HG02938 (cell line): ENCODE measurements at regions not wholly inside any gene's neighbourhood (a gene's known extent, or its start where the extent isn't known, plus 50 kb on each side); places are given as distances from the start of the nearest gene placed in this dataset.

Source experiments
- ATAC-seq: cut with Tn5 transposase; IDR thresholded peaks from one replicate; pipeline ENCODE4 v1.9.1; 2021; ENCODE audit warnings: mild to moderate bottlenecking, moderate library complexity; ENCODE audit not compliant: unreplicated experiment

DNA sequence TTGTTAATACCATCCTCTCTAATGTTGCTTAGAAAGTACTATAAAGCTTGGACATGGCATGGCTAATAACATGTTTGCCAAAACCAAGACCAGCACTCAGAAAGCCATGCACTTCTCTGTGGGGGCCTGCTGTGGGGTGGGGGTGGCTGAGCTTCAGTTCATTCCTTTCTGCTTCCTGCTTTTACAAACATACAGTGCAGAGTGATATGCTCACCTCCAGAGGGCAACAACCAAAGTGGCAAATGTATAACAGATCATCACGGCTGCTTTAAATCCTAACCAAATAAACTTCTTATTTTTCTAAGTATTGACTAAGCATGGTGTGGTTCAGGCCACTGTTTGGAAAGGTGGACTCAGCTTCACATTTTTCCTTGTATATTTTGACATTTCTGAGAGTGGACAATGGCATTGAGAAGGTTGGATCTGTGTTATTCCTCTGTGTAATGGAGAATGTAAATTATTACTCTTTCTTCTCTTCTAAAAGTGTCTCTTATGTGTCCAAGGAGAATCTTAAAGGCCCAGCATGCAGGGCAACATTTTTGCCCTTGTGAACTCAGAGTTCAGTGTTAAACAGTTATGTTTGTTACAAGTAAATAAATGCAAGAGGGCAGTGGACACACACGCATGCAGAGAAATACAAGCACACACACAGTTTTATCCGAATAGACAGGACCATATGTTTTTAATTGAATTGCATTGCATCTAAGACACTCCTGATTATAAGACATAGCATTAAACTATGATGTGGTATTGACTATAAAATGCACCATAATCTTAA lies 186.1 kb downstream of the HERPUD2 start:
- ATAC-seq, result no peak

DNA sequence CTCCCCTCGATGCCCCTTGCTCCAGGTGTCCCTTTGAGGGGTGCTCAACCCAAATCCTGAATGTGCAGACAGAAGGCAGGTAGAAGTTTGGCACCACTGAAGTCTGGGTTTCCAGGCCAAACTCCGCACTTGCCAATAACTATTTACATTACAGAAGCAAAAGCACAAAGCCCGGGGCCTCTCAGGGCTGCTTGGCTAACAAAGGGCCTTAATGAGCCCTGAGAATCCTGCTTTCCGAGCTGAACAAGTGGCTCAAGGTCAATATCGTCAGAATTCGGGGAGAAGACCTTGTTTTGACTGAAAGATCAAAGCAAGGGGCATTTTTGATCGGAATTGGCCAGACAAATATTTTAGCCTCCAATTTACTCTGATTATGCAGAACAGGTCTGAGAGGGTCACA lies 189.9 kb downstream of the HERPUD2 start:
- ATAC-seq, result no peak

DNA sequence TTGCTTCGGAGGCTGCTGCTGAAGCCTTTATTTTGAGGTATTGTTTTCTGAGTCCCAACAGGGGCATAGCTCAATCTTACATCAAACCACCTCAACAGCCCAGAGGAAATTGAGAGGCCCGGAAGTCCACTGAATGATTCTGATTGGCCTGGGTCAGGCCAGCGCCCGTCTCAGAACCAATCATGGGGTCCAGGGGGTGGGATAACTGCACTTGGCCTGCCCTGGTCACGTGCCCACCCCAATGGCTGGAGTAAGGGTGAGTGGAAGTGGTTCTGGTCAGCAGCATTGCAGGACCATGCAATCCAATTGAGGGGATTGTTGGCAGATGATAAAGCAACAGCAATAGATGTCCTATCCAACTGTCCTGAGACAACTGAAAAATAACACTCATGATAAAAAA lies 190.6 kb downstream of the HERPUD2 start:
- no peak for ATAC-seq

DNA sequence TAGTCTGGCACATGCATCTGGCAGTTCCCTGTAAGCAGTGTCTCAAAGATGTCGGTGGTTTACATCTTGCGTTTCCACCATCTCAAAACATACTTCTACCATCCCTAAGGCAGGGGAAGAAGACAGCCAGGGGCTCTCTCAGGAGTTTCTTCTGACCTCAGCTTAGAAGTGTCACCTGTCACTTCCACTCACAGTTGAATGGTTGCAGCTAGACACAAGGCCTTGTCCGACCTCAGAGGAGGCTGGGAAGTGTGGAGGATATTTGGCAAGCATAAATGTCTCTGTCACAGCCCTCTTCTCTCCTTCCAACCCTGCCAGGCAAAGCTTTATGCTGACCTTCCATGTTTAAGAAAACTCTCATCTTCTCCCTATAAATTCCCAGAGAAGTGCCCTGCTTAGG lies 193.3 kb downstream of the HERPUD2 start:
- ATAC-seq, result no peak

DNA sequence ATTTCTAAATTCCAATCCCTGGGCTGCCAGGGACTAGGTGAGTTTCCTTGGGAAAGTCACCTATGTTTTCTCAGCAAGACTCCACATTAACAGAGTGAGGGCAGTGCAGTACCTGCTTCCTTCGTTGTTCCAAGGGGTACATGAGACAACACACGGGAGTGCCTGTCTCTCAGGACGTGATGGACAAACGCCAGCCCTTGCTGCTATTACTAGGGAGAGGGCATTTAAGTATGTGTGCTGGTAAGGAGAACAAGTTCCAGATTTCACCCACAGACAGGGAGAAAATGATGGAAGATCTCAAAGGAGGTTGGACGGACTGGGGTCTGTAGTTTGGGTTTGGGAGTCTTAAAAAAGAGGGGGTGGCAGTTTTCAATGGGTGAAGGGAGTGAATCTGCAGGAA lies 195.7 kb downstream of the HERPUD2 start:
- no peak for ATAC-seq

DNA sequence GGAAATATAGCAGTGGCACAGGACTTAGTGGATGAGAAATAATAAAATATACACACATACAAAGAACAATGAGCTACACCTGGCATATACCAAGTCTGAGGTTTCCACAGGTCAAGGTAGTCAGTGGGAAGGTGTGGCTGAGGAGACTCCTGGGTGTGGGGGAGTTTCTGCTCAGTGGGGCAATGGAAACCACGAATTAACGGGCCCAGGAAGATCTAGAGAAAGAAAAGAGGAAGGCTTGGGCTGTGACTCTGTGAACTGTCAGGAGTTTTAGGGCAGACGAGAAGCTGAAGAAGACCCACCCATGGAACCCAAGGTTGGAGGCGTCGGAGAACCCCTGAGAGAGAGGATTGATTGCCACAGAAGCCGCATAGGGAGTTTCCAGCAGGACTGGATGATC lies 196.5 kb downstream of the HERPUD2 start:
- ATAC-seq, result no peak

DNA sequence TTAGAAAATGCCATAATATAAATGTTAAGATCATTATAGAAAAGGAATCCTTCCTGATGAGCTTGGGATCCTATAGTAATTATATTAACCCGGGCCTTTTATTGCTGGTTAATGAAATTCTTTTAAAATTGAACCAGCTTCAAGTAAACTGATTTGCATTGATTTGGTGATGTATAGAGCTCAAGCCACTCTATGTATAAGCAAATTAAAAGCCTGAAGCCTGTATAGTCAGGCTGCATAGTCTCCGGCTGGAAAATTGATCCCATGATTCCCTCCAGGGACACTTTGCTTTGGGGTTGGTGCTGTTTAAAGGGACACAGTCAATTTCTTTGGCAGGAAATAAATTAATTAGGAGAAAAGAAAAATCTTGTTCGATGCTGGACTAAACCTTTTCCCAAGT lies 199.1 kb downstream of the HERPUD2 start:
- no peak for ATAC-seq

DNA sequence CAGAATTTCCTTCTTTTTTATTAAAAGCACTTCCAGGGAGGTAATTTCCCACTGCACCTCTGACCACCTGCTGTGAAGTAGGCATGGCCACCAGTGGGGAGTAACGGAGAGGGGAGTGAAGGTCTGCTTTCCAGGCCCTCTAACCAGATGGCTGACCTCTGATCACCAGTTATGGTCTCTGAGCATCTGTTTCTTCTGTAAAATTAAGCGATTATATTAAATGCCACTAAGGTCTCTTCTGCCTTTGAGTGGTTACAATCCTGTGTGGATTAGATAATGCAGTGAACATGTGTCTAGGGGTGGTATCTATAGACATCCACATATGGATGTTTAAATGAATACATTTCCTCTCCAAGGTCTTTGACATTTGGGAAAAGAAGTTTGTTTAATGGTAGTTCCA lies 199.6 kb downstream of the HERPUD2 start:
- ATAC-seq, result no peak

DNA sequence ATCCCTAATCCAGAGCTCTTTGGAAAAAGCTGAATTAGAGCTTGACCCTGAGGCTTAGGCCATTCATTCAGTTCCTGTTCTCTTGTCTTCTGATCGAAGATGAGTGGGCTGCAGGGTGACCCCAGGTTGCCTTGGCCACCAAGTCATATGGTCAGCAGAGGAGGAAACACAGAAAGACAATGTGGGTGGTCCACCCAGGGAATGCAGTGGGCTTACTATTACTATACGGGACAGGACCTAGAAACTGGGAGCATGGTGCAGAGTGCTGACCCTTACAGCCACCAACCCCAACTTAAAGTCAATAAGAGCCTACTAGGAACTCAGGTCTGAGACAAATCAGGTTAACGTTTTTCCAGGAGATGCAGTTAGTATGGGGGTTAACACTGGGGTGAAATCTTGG lies 200.5 kb downstream of the HERPUD2 start:
- no peak for ATAC-seq

DNA sequence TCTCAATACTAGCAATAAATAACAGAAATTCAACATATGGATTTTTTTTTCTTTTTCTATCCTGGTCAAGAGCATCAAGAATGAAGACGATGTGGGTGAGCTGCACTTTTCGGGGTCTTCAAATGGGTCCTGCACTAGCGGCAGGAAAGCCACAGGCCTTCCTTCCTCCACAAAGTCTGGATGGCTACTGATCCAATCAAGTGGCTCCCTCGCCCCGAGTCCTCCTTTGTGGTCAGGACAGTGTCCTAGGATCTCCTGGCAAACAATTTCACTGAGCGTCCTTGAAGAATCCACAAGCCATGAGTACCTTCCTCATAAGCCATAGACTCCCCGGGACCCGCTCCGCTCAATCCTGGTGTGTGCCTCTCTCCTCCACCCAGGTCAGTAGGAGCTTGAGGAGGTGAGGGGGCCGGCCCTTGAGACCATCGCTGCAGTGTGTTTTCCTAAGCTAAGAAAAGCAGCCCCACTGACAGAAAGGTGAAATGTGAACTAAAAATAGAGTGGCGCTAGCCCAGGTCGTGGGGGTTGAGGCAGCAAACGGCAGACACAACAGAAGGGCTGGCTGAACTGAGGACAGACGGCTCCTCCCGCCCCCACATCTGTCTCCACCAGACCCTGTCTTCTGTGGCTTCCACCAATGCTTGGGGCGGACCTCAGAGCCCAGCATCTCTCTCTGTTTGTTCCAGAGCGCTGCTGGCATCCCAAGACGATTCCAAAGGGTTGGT lies 202.3 kb downstream of the HERPUD2 start:
- no peak for ATAC-seq

DNA sequence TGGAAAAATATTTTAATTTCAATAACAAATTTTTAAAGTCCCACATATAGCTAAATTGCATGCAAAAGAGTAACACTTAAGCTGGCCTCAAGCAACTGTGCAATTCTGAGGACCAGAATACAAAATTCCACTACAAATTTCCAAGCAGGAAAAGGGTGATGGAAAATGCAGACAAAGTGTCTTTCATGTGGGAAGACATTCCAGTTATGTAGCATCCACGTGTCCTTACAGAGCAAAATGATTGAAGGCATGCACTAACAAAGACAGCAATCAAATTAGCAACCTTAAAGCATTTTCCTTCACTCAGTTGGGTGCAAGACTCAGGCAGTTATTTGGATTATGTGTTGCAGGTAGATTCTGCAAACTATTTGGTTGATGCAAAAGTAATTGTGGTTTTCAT lies 203.7 kb downstream of the HERPUD2 start:
- ATAC-seq, result no peak

DNA sequence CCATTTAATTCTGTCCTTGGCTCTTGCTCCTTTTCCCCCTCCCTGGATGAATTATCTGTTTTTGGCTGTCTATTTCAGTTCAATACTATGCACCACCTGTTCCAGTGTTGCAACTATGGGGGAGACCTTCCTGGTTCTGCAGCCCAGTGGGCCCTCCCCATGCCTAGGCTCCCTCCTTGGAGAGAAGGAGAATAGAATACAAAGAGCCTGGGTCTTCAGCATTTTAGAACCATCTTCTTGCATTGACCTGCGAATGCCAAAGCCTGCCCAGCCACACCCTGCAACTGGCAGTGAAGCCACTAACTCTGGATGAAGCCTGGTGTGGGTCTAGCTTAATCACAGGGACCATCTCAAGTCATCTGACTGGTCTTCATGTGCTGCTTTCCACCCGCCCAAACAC lies 207.1 kb downstream of the HERPUD2 start:
- ATAC-seq, result no peak

DNA sequence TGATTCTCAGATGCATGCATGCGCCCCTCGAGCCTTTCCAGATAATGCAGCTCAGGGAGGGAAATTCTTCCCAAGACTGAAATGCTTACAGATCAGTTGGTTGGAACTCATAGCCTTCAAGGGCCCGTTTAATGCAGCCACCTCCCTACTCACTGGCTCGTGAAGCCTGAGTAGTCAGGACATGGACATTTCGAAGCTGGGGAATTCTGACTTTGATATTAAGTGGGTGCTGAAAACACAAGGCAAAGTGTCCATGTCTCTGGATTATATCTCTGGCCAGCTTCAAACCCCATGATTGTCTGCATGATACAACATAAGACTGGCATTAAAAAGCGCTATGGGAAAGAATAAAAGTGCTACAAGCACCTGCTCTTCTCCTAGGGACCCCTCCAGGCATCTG lies 207.5 kb downstream of the HERPUD2 start:
- no peak for ATAC-seq

DNA sequence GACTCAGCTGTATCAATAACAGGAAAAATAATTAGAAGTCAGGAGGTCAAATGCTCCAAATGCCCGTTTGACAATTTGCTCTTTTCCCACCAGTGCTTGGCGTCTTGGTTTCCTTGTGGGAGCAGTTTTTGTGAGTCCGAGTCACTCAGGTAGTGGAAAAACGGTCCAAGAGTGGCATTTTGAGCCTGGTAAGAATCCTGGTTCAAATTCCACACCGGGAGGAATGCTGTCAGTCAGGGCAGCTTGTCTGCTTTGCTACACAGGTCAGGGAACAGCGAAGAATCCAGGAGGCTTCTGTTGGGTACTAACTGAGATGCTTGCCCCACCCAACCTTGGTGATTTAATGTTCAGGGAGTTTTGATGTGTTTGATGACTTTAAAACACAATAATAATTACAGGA lies 209.5 kb downstream of the HERPUD2 start:
- ATAC-seq, result no peak

DNA sequence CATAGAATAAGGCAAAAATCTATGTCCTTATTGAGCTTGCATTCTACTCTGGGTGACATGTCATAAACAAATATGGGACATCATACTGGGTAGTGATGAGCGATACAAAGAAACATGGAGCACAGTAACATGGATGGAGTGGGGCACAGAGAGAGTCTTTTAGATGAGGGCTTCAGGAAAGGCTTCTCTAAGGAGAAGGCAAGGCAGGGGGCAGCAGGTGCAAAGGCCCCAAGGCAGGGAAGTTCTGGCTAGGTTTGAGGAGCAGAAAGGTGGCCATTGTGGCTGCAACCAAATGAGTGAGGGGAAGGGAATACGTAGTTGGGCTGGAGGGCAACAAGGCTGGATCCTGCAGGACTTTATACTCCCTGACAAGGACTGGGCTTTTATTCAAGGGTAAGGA lies 211.4 kb downstream of the HERPUD2 start:
- no peak for ATAC-seq

DNA sequence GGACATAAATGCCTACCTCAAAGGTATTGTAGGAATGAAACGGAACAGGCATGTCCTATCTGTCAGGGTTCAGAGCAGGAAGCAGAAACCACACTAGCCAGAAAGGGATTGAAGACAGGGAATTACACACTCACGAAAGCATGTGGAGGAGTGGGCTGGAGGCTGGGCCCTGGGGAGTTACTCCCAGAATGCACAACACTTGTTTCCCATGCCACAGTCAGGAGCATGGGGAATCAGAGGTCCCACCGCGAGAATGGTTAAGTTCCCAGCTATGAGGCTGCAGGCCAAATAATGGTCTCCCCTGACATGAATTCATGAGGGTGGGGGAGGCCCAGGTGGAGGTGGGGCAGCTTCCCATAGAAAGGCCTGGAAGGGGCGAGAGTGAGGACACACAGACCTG lies 212.7 kb downstream of the HERPUD2 start:
- ATAC-seq, result no peak

DNA sequence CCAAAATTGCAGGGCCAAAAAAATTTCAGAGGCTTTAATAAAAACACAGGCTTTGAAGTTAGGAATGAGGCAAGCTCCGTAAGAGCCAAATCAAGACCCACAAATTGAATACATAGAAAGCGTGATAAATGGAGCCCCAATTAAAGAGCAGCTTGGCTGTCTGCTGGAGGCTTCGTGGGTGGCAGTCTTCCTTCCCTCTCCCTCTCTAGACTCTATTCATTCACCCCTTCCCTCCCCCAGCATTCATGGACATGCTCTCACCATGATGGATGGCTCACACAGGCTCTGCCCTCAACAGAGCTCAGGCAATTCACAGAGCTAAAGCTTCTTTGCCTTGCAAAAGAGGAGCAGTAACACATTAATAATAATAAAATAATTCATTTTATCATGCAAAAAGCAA lies 214.1 kb downstream of the HERPUD2 start:
- no peak for ATAC-seq

DNA sequence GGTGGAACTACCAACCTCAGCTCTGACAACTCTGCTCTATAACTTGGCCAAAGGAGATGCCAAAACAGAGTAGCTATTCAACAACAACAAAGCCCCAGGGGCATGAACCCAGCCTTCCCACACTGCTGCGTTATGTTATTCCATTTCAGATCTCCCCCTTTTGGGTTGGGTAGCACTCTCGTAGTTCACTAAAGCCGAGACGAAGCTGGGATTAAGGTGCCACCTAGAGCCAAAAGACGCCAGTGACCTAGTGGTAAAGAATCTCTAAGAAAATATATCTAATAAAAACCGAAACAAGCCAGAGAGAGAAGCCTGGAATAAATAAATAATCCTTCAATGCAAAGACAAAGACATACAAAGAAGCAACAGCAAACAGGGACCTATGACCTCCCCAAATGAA lies 217.3 kb downstream of the HERPUD2 start:
- ATAC-seq, result no peak

DNA sequence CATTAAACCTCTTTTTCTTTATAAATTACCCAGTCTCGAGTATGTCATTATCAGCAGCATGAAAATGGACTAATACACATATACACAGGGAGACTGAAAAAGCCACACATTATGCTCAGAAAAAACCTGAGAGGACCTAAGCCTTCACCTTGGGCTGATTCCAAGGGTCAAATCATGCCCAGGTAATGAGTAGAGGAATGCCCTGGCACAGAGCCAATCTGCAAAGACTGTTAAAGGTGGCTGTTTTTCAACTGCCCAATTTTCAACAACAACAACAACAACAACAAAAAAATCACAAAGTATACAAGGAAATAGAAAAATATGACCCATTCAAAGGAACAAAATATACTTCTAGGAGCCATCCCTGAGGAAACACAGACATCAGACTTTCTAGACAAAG lies 220.2 kb upstream of the TBX20 start:
- no peak for ATAC-seq

DNA sequence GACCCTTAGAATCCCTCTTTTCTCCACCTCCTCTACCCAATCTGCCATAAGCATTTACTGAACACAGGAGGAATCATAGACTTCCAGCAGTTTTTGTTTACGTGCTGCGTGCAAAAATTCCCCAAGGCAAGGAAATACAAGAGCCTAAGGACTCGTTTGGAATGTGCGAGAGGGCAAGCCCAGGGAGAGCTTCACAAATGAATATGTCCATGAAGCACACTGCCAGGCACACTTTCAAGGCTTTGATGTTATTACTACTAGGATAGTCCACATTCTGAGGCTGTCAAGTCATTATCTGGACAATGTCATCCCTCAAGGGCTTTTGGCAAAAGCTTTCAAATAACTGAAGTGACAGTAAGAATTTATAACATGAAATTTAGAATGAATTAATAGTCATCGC lies 214.7 kb upstream of the TBX20 start:
- ATAC-seq, result no peak

DNA sequence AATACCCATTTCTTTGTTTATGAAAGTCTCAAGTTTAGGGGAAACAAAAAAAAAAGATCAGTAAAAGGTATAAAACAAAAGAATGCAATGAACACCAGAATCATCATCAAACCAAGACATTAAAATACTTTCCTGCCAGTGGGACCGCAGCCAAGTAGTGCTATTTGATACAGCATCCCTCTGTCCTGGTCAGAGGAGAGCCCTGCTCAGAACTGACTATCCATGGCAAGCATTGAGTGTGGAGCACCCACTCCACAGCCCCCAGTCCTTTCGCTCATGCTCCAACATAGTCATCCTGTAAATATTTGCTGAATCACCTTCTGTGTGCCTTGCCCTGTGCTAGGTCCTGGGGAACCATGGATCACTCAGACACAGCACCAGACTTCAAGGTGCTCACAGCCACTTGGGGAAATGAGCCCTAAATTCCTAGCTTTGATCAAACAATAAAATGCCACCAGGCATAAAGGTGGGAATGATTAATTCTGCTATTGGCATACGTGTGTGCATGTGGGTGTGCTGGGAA lies 213.6 kb upstream of the TBX20 start:
- no peak for ATAC-seq

DNA sequence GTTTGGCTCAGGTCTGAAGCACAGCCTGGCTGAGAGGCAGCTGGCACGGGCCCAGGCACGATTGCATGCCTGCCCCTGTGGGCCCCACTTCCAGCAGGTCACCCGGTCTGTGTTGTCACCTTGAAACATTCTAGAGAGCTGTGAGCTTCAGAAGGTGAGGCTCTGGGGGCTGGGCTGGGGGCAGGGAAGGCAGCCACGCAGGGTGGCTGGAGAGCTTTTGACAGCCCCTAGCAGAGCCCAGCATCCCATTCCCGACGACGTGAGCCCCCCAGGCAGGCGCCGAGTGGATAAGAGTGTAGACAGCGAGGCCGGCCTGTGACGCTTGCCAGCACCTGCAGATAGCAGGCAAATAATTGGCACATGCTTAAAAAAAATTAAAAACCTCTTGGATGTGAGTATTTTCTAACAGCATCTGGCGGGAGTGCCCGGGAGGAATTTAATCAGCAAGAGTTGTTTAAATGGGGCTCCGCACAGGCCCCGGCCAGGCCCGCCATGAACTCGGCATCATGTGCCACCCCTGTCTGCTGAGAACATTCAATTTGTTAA lies 212.0 kb upstream of the TBX20 start:
- no peak for ATAC-seq
